OCI-LY7 (cell line): ENCODE measurements at regions not wholly inside any gene's neighbourhood (a gene's known extent, or its start where the extent isn't known, plus 50 kb on each side); places are given as distances from the start of the nearest gene placed in this dataset.

Experiments used
- BruUV-seq: library from RNA; stranded (reverse); fragments of 400-500 nt; replicated peaks from 2 replicates; lab custom pipeline; 2021; lab: Mats Ljungman, UMichigan
- CTCF ChIA-PET: fragments of 300-600 bp; sonication (Branson Sonifier 250); formaldehyde crosslinking; loops from one replicate; lab custom pipeline; 2022; ENCODE audit warnings: antibody characterized with exemption; ENCODE audit not compliant: unreplicated experiment; lab: Charles Lee
- POLR2A ChIA-PET: fragments of 300-600 bp; sonication (Branson Sonifier 250); formaldehyde crosslinking; loops from one replicate; lab custom pipeline; 2022; ENCODE audit warnings: antibody characterized with exemption; lab: Charles Lee
- DNase-seq: peaks from one replicate; pipeline ENCODE4 v3.0.0-alpha.2; 2015; ENCODE audit warnings: low spot score
- H2AFZ ChIP-seq: fragments of 200-600 bp; sonication (generic), shearing (Covaris generic); 2 replicates; pipeline ENCODE4 v1.6.1; 2014; ENCODE audit warnings: mild to moderate bottlenecking, antibody characterized with exemption, low read length, moderate library complexity
- H3K27ac ChIP-seq: fragments of 200-600 bp; sonication (generic); 2 replicates; pipeline ENCODE4 v1.5.1; 2014; ENCODE audit warnings: mixed run types, low read depth, mild to moderate bottlenecking, moderate library complexity, low read length, inconsistent platforms; ENCODE audit not compliant: poor library complexity, severe bottlenecking
- H3K36me3 ChIP-seq: fragments of 200-600 bp; sonication (generic); 2 replicates; pipeline ENCODE4 v1.6.1; 2014; ENCODE audit warnings: mild to moderate bottlenecking, antibody characterized with exemption, low read length, moderate library complexity, mixed read lengths; ENCODE audit not compliant: insufficient read depth
- H3K4me1 ChIP-seq: fragments of 200-600 bp; sonication (generic); 2 replicates; pipeline ENCODE4 v1.5.1; 2014; ENCODE audit warnings: mild to moderate bottlenecking, low read length; ENCODE audit not compliant: insufficient read depth, poor library complexity, severe bottlenecking
- H3K4me2 ChIP-seq: fragments of 200-600 bp; sonication (generic); 2 replicates; pipeline ENCODE4 v1.6.1; 2014; ENCODE audit warnings: mild to moderate bottlenecking, low read length
- H3K4me3 ChIP-seq: fragments of 200-600 bp; sonication (generic); 2 replicates; pipeline ENCODE4 v1.5.1; 2014; ENCODE audit warnings: mild to moderate bottlenecking, low read depth, low read length; ENCODE audit not compliant: poor library complexity, severe bottlenecking
- H3K79me2 ChIP-seq: fragments of 200-600 bp; sonication (generic); 2 replicates; pipeline ENCODE4 v1.6.1; 2016; ENCODE audit warnings: low read depth, mild to moderate bottlenecking, low read length, moderate library complexity, mixed read lengths; ENCODE audit not compliant: insufficient read depth
- H3K9me2 ChIP-seq: fragments of 200-600 bp; sonication (generic); 2 replicates; pipeline ENCODE4 v1.6.1; 2016; ENCODE audit warnings: mild to moderate bottlenecking, low read length, mixed read lengths; ENCODE audit not compliant: insufficient read depth
- H3K9me3 ChIP-seq: fragments of 200-600 bp; sonication (generic); 2 replicates; pipeline ENCODE4 v1.6.1; 2014; ENCODE audit warnings: mild to moderate bottlenecking, mixed run types, low read length, mixed read lengths
- H4K20me1 ChIP-seq: fragments of 200-600 bp; sonication (generic); 2 replicates; pipeline ENCODE4 v1.6.1; 2014; ENCODE audit warnings: mild to moderate bottlenecking, antibody characterized with exemption, low read length, moderate library complexity, mixed read lengths; ENCODE audit not compliant: insufficient read depth
- CTCF ChIP-seq: fragments of 200-600 bp; sonication (generic); conservative IDR thresholded peaks from 2 replicates; pipeline ENCODE4 v1.5.1; 2014; ENCODE audit warnings: mild to moderate bottlenecking, antibody characterized with exemption, low read length, moderate library complexity, mixed read lengths
- EZH2phosphoT487 ChIP-seq: fragments of 200-600 bp; sonication (generic); IDR thresholded peaks from 2 replicates; pipeline ENCODE4 v1.6.1; 2018; ENCODE audit warnings: low read depth, borderline replicate concordance, mild to moderate bottlenecking, mixed run types, antibody characterized with exemption, low read length, moderate library complexity, mixed read lengths
- intact Hi-C: fragments of 100-400 bp; cut with micrococcal nuclease; formaldehyde crosslinking; loops from one replicate; pipeline ENCODE4 v1.10.0; 2022; ENCODE audit not compliant: unreplicated experiment

- H3K9me3 ChIP-seq = no peaks in the 10 kb centered on the region
- ChIA-PET CTCF (no interaction called here), POLR2A (interaction anchor here (0.7 kb wide), 1 partner anchor 28 kb away, joined by 3 read pairs; no protein-coding TSS in a partner anchor)
- H3K9me2 ChIP-seq = no peaks in the 10 kb centered on the region
- TF ChIP-seq CTCF (no peak), EZH2phosphoT487 (no peak)
- no peaks in the 10 kb centered on the region for H4K20me1 ChIP-seq
- no peaks in the 10 kb centered on the region for H3K4me1 ChIP-seq
- H3K36me3 ChIP-seq = no peaks in the 10 kb centered on the region
- intact Hi-C loops = no loop called here
- BruUV-seq = no TSS peak
- H3K4me3 ChIP-seq = no peak overlapping the region
- no peak overlapping the region for H3K4me2 ChIP-seq
- DNase-seq = no peak
- no peaks in the 10 kb centered on the region for H3K79me2 ChIP-seq
- H2AFZ ChIP-seq = no peak overlapping the region
- no peak overlapping the region for H3K27ac ChIP-seq
Observed at GRCh38 chr9:95584176-95584575, 67.4 kb upstream of the PTCH1 start.

GRCh38 chr9:95581900-95582299 is 65.1 kb upstream of the PTCH1 start:
- DNase-seq = no peak
- H4K20me1 ChIP-seq = no peaks in the 10 kb centered on the region
- no peak for TF ChIP-seq EZH2phosphoT487
- no peak for TF ChIP-seq CTCF
- CTCF ChIA-PET = no interaction called here
- H3K4me1 ChIP-seq = no peaks in the 10 kb centered on the region
- H3K36me3 ChIP-seq = no peaks in the 10 kb centered on the region
- H3K27ac ChIP-seq = no peak overlapping the region
- no peak overlapping the region for H3K4me2 ChIP-seq
- no TSS peak for BruUV-seq
- H2AFZ ChIP-seq = no peak overlapping the region
- POLR2A ChIA-PET = no interaction called here
- H3K4me3 ChIP-seq = no peak overlapping the region
- intact Hi-C loops = no loop called here
- H3K79me2 ChIP-seq = no peaks in the 10 kb centered on the region
- H3K9me2 ChIP-seq = no peaks in the 10 kb centered on the region
- no peaks in the 10 kb centered on the region for H3K9me3 ChIP-seq

- H3K36me3 ChIP-seq = no peaks in the 10 kb centered on the region
- CTCF ChIA-PET = no interaction called here
- H3K79me2 ChIP-seq = no peaks in the 10 kb centered on the region
- no peak overlapping the region for H3K4me2 ChIP-seq
- no peak for DNase-seq
- H4K20me1 ChIP-seq = no peaks in the 10 kb centered on the region
- no peaks in the 10 kb centered on the region for H3K4me1 ChIP-seq
- intact Hi-C loops = no loop called here
- H3K27ac ChIP-seq = no peak overlapping the region
- no peaks in the 10 kb centered on the region for H3K9me3 ChIP-seq
- TF ChIP-seq EZH2phosphoT487 (no peak), CTCF (no peak)
- H3K4me3 ChIP-seq = no peak overlapping the region
- no peaks in the 10 kb centered on the region for H3K9me2 ChIP-seq
- no TSS peak for BruUV-seq
- H2AFZ ChIP-seq = no peak overlapping the region
- POLR2A ChIA-PET = no interaction called here
Observed at GRCh38 chr9:95580812-95581761, 64.3 kb upstream of the PTCH1 start.
